PC-9 (cell line): ENCODE measurements at regions not wholly inside any gene's neighbourhood (a gene's known extent, or its start where the extent isn't known, plus 50 kb on each side); places are given as distances from the start of the nearest gene placed in this dataset.

Experiments used
- CTCF ChIP-seq: fragments of 200-600 bp; sonication (generic); conservative IDR thresholded peaks from 2 replicates; pipeline ENCODE4 v1.6.1; 2017; ENCODE audit warnings: mixed run types, antibody characterized with exemption, mild to moderate bottlenecking, moderate library complexity
- EZH2 ChIP-seq: fragments of 200-600 bp; sonication (generic); IDR thresholded peaks from 2 replicates; pipeline ENCODE4 v1.8.0; 2017; ENCODE audit warnings: antibody characterized with exemption, low read depth

GRCh38 chr9:85199866-85200495, 530.5 kb downstream of the NTRK2 start:
- TF ChIP-seq CTCF (no peak), EZH2 (no peak)
